ENCODE measurements at regions not wholly inside any gene's neighbourhood (a gene's known extent, or its start where the extent isn't known, plus 50 kb on each side); places are given as distances from the start of the nearest gene placed in this dataset.

DNA sequence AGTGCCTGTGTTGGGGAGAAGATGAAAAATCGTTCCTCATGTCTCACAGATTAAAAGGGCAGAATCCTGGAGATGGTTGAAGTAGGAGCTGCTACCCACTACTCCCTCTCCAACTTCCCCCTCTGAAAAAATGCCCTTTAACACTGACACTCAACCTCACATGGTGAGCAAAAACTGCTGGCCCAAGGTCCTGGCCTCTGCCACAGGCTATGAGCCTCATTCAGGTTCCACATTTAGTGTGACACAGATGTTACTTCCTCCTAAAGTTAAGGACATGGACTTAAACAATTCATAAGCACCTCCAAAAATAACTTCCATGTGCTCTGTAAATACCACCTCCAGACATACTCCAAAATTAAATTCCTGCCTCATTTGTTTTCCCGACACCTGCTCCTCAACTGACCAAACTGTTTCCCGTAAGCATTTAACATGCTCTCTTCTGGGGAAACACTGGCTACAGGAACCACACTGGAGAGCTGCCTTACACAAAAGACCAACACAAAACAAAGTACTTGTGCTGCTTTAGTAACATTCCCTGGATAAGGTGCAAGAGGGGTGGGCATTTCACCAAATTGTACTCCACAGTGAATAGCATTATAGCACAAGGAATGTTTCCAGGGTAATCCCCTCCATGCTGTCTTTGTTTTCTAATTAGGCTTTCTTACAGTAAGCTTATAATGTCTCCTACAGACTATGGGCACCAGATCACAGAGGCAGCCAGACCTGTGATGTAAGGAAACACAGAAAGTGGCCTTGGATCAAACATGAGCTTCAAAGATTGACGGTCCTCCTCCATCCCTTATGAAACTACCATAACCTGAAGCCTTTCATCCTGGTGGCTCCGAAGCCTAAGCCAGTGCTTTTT, 57.0 kb downstream of the PHLDA1 start:
- DNase-seq = no peak

- no peak for DNase-seq
Measured at GRCh38 chr12:75971253-75971652, 60.3 kb downstream of the PHLDA1 start.

GRCh38 chr12:75970310-75970709, 61.3 kb downstream of the PHLDA1 start:
- DNase-seq = no peak

DNA sequence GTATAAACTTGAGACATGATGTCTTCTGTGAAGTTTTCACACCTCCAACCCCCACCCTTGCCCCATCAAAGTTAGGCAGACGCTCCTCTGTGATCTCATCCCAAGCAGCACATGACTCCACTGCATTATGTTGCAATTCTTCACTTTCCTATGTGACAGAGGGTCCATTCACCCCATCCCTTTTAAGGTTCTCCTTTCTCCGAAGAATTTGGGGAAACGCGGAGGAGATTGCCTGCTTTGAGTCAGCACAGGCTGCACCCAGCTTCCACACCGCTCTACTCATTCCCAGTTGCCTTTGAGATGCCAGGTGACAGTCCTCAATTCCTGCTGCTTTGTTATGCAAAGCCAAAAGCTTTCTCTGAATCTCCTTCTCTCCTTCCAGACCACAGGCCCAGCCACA, 61.8 kb downstream of the PHLDA1 start:
- no peak for DNase-seq

GRCh38 chr12:75965661-75966060, 65.9 kb downstream of the PHLDA1 start:
- no peak for DNase-seq

DNA sequence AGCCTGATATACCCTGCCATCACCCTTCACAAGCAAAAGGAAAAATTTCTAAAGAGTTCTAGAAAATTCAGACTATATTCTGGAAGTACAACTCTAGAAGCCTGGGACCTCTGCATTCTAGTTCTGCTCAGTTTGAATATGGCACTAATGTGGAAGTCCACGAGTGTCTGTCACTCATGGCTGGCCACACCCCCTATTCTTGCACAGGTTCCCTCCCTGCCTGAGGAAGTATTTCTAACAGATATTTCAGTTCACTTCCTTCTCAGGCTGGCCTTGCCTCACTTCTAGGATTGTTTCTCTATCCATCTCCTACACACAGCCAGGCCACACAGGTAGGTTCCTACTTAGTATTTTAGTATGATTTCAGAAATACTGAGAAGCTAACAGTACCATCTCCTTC, 67.4 kb downstream of the PHLDA1 start:
- DNase-seq = no peak

DNA sequence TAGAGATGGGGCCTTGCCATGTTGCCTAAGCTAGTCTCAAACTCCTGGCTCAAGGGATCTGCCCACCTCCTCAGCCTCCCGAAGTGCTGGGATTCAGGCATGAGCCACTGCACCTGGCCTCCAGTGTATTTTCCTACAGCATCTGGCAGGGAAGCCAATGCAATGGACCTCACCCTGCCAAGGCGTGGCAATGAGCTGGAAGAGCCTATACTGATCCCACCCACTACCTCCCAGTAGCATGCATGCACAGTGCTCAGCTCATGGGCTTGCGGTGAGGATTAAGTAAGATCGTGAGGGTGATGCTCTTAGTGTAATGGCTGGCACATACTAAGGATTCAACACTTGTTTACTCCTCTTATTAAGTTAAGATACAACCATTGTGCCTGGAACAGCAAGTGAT, 69.7 kb downstream of the PHLDA1 start:
- DNase-seq = no peak

DNA sequence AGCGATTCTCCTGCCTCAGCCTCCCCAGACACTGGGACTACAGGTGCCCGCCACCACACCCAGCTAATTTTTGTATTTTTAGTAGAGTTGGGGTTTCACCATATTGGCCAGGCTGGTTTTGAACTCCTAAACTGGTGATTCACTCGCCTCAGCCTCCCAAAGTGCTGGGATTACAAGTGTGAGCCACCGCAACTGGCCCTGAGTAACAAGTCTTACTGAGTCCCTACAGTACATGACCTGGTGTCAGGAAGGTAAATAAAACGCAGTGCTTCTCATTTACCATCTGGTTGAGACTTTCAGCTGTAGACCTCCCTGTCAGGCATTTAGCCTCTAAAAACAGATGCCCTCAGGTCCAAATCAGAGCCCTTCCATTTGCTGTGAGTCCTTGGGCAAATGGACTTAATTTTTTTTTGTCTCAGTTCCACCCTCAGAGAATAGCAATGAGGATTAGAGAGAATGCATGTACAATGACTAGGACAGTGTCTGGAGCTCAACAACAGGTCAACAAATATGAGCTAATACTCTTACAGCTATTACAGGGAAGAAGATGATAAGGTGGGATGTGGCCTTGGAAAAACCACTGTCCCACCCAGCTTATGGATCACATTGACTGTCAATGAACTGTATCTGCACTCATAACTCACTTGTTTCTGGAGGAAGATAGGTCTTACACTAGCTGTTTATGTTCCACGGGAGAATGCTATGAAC, 70.5 kb downstream of the PHLDA1 start:
- DNase-seq = no peak

- DNase-seq = no peak
Measured at GRCh38 chr12:75960086-75960910, 71.3 kb downstream of the PHLDA1 start.

DNA sequence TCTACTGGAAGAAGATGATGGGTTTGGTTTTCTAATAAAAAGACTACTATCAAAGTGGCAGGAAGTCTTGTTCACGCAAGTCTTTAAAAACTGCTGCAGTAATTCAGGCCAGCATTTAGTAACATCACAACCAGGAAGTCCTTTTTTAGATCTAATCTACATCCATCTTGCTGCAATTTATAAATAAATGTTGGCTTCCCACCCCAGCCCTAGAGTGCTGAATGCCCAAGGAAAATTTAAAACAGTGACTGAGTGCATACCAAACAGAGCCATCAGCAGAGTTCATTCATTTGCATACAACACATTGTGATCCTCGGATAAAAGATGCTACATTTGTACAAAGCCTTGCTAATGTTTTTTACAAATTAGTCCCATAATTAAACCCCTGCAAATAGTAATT, 72.1 kb downstream of the PHLDA1 start:
- DNase-seq = no peak

GRCh38 chr12:75959060-75959459, 72.5 kb downstream of the PHLDA1 start:
- DNase-seq = no peak

GRCh38 chr12:75955251-75955650, 76.3 kb downstream of the PHLDA1 start:
- no peak for DNase-seq

- no peak for DNase-seq
Measured at GRCh38 chr12:75954749-75955148, 76.8 kb downstream of the PHLDA1 start.

- DNase-seq = no peak
Measured at GRCh38 chr12:75954041-75954440, 77.5 kb downstream of the PHLDA1 start.

DNA sequence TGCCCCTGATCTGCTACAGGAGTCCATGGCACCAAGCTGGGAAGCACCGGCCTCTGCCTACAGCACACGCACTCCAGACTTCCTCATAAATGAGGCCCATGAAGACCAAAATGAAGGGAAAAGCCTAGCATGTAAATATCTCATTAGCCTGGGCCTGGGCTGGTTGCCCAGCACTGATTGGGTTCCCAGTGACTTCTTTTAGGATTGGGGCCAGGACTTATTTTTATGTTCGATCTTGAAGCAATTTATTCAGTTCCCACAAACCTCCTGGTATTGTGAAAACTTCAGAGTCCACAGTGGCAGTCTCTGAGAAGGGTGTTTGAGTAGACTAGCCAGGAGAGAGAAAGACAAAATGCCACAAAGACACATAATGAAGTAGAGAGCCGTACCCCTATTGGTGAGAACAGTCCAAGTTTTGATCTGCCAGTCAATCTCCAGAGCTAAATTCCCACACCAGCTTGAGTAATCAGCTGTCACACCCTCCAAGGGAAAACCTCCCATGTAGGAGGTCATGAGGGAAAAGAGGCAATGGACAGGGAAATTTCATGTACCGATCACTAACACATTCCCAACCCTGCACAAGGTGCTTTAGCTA, 78.2 kb downstream of the PHLDA1 start:
- DNase-seq = no peak

- DNase-seq = no peak
Measured at GRCh38 chr12:75951399-75952278, 79.9 kb downstream of the PHLDA1 start.

DNA sequence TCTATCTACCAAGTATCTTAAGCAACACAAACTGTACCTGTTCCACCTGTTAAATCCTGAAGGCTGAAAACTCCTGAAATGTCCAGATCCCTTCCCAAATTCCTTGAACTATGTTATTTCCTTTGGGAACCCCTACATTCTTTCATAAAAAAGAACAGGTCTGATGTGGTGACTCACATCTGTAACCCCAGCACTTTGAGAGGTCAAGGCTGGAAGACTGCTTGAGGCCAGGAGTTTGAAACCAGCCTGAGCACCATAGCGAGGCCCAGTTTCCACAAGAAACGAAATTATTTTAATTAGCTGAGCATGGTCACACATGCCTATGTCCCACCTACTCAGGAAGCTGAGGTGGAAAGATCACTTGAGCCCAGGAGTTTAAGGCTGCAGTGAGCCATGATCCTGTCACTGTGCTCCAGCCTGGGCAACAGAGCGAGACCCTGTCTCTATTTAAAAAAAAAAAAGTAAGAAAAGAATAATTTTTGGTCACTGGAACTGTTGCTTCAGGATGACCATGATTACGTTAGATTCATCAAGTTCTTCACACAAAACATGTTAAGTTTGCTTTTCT, 84.3 kb downstream of the PHLDA1 start:
- DNase-seq = no peak

GRCh38 chr12:75945581-75945980, 86.0 kb downstream of the PHLDA1 start:
- no peak for DNase-seq

DNA sequence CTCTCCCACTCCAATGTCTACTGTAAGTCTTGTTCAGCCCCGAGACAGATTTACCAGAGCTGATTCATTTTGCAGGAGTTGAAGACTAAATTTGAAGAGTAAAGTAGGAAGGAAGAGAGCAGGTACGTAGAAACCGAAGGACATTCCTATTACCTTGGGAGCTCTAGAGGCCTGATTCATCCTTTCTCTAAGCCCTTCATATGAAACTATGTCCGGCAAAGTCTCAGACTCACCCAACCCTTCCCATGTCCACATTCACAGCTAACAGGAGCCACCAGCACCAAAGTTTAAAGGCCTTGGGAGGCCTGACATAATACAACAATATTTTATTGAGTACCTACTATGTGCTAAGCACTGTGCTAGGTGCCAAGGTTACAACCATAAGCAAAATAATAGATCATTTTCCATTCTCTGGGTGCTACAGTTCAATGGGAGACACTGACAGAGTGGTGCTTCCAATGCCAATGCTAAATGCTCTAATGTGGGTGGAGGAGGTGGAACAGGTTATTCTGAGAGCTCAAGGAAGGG, 86.6 kb downstream of the PHLDA1 start:
- no peak for DNase-seq

DNA sequence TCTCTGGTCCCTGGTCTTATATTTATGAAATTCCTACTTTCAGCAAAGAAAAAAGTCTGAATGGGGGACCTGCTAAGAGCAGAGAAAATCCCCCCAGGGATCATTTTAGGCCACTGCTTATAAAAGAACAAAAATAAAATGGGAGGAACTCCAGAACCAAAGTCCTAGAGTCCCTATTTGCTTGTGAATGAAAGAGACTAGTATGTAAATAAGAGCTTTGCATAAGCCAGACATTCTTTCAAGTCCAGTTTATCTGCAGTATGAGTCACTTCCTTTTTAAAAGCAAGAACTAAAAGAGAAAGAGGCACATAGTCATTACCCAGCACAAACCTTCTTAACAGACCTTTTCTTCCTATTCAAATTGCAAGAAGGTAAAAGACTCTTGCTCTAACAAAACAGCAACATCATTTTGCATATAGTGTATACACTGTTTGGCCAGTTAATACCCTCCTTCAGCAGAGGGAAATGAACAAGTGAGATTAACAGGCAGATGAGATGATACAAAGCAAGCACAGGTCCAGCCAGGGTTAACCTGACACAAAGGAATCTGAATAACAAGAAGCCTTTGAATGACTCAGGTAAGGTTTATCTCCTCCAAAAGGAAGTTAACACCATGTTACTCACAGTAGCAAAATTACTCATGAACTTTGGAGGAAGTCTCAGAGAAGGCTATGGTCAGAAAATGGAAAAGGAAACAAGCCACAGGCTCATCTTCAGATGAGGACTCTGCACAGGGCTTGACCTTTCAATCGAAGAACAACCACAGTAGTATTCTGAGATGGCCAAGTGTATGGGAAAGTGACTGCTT, 87.3 kb downstream of the PHLDA1 start:
- peak in 1 of 2 donors; percentile 31 for DNase-seq

DNA sequence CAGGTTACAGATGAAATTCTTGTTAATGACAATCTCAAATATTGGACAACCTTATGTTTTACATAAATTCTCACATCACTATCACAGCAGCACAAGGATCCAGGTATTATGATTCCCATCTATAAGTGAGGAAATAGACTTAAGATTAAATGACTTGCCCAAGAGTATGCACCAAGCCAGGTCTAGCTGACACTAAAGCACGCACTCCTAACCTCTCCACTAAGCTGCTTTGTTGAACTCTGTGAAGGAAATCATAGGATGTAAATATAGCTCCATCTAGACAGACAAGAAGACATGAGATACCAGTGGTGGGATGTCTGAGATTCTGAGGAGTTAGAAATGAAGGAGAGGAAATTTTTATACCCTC, 87.9 kb downstream of the PHLDA1 start:
- no peak for DNase-seq
